Chondrocyte (in vitro differentiated cells): ENCODE measurements at regions not wholly inside any gene's neighbourhood (a gene's known extent, or its start where the extent isn't known, plus 50 kb on each side); places are given as distances from the start of the nearest gene placed in this dataset.

ENCODE experiments used
- DNase-seq: peaks from one replicate; pipeline ENCODE4 v3.0.0; 2021; ENCODE audit warnings: mixed read lengths, low spot score
- H3K27ac Mint-ChIP-seq: one replicate; pipeline ENCODE4 v1.8.0; 2021; ENCODE audit warnings: mild to moderate bottlenecking, moderate library complexity, mixed read lengths; ENCODE audit not compliant: unreplicated experiment
- H3K27me3 Mint-ChIP-seq: 2 replicates; pipeline ENCODE4 v1.8.0; 2021; ENCODE audit warnings: low read depth, mixed read lengths
- H3K36me3 Mint-ChIP-seq: 2 replicates; pipeline ENCODE4 v1.8.0; 2021; ENCODE audit warnings: low read depth, mixed read lengths
- H3K4me1 Mint-ChIP-seq: 2 replicates; pipeline ENCODE4 v1.8.0; 2021; ENCODE audit warnings: low read depth, mild to moderate bottlenecking, mixed read lengths
- H3K4me3 Mint-ChIP-seq: one replicate; pipeline ENCODE4 v1.8.0; 2021; ENCODE audit warnings: mild to moderate bottlenecking, moderate library complexity, mixed read lengths; ENCODE audit not compliant: unreplicated experiment
- H3K9me3 Mint-ChIP-seq: 2 replicates; pipeline ENCODE4 v1.8.0; 2021; ENCODE audit warnings: low read depth, mixed read lengths
- CTCF ChIP-seq: fragments of 200-600 bp; sonication (generic); IDR thresholded peaks from 2 replicates; pipeline ENCODE4 v1.5.0; 2021; ENCODE audit warnings: antibody characterized with exemption, mild to moderate bottlenecking, moderate library complexity

GRCh38 chr12:33654313-33654712 lies 214.7 kb upstream of the SYT10 start:
- DNase-seq: no peak
- TF ChIP-seq CTCF: no peak
- Mint-ChIP-seq H3K4me3 (no peak overlapping the region), H3K4me1 (no peaks in the 10 kb centered on the region), H3K9me3 (peaks cover 19% of the 10 kb centered on the region), H3K27ac (no peak overlapping the region), H3K27me3 (no peaks in the 10 kb centered on the region), H3K36me3 (no peaks in the 10 kb centered on the region)

- no peaks in the 10 kb centered on the region for H3K27me3 Mint-ChIP-seq
- DNase-seq: no peak
- no peak overlapping the region for H3K4me3 Mint-ChIP-seq
- H3K36me3 Mint-ChIP-seq: no peaks in the 10 kb centered on the region
- H3K27ac Mint-ChIP-seq: no peak overlapping the region
- no peaks in the 10 kb centered on the region for H3K9me3 Mint-ChIP-seq
- H3K4me1 Mint-ChIP-seq: no peaks in the 10 kb centered on the region
- no peak for TF ChIP-seq CTCF
These were observed 223.5 kb upstream of the SYT10 start for GRCh38 chr12:33663000-33663654.

GRCh38 chr12:33669349-33669748 lies 229.7 kb upstream of the SYT10 start:
- no peak for TF ChIP-seq CTCF
- H3K9me3 Mint-ChIP-seq: no peaks in the 10 kb centered on the region
- DNase-seq: no peak
- H3K4me1 Mint-ChIP-seq: no peaks in the 10 kb centered on the region
- no peak overlapping the region for H3K27ac Mint-ChIP-seq
- H3K27me3 Mint-ChIP-seq: no peaks in the 10 kb centered on the region
- no peak overlapping the region for H3K4me3 Mint-ChIP-seq
- H3K36me3 Mint-ChIP-seq: no peaks in the 10 kb centered on the region

GRCh38 chr12:33670284-33670683 lies 230.7 kb upstream of the SYT10 start:
- H3K27ac Mint-ChIP-seq: no peak overlapping the region
- H3K9me3 Mint-ChIP-seq: no peaks in the 10 kb centered on the region
- H3K4me3 Mint-ChIP-seq: no peak overlapping the region
- no peaks in the 10 kb centered on the region for H3K4me1 Mint-ChIP-seq
- no peaks in the 10 kb centered on the region for H3K36me3 Mint-ChIP-seq
- DNase-seq: no peak
- H3K27me3 Mint-ChIP-seq: no peaks in the 10 kb centered on the region
- TF ChIP-seq CTCF: no peak

- Mint-ChIP-seq H3K27ac (no peak overlapping the region), H3K36me3 (no peaks in the 10 kb centered on the region), H3K4me1 (no peaks in the 10 kb centered on the region), H3K27me3 (no peaks in the 10 kb centered on the region), H3K4me3 (no peak overlapping the region), H3K9me3 (no peaks in the 10 kb centered on the region)
- no peak for DNase-seq
- no peak for TF ChIP-seq CTCF
These were observed 232.1 kb upstream of the SYT10 start for GRCh38 chr12:33671676-33672075.
